ENCODE measurements at regions not wholly inside any gene's neighbourhood (a gene's known extent, or its start where the extent isn't known, plus 50 kb on each side); places are given as distances from the start of the nearest gene placed in this dataset.

DNA sequence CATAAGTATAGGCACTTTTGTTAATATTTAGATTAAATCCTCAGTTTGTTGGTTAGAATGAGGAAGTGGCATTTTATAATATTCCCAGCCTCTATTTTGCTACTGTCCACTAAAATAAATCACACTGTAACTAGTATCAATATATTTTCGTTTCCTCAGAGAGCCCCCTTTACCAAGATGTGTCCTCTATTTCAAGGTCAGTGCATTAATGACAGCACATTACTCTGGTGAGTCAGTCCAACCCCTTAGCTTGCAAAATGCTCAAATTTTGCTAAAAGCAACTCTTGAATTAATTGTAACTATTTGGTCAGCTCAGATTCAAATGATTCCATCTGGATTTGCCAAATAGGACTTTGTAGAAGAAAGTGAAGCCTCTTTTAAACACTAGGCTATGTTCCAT is 199.3 kb downstream of the PDHA2 start:
- Histone ChIP-seq H2BK5ac (ENCODE audit: low read length) (no peak overlapping the region), H3K79me1 (ENCODE audit: low read depth, low read length) (no peaks in the 10 kb centered on the region), H3K36me3 (replicated peaks in 1 of 2; ENCODE audit: control insufficient read depth in 2 of 2, insufficient read depth in 2 of 2, low read length in 2 of 2) (no peaks in the 10 kb centered on the region), H3K9me3 (replicated peaks in 1 of 2; ENCODE audit: control insufficient read depth in 2 of 2, insufficient read depth in 1 of 2, low read depth in 1 of 2, low read length in 2 of 2) (no peaks in the 10 kb centered on the region), H3K18ac (ENCODE audit: low read length) (no peak overlapping the region), H3K4me3 (ENCODE audit: low read length in 2 of 2) (no peak overlapping the region), H2AFZ (ENCODE audit: low read length) (no peak overlapping the region), H3K4me2 (ENCODE audit: insufficient read depth, low read length, poor library complexity, severe bottlenecking) (no peak overlapping the region), H3K9ac (ENCODE audit: low read depth, low read length, poor library complexity) (no peak overlapping the region), H2BK120ac (ENCODE audit: low read depth, low read length) (no peak overlapping the region), H2BK12ac (ENCODE audit: low read length) (no peak overlapping the region), H2AK5ac (ENCODE audit: low read depth, low read length) (no peak overlapping the region), H3K23ac (ENCODE audit: low read depth, low read length, poor library complexity) (no peak overlapping the region), H3K14ac (ENCODE audit: low read length) (no peak overlapping the region), H3K27ac (replicated peaks; ENCODE audit: low read length) (no peak overlapping the region), H3K4ac (ENCODE audit: low read length) (no peak overlapping the region), H3K4me1 (ENCODE audit: control insufficient read depth in 2 of 2, insufficient read depth in 1 of 2, low read depth in 1 of 2, low read length in 2 of 2) (no peaks in the 10 kb centered on the region), H4K8ac (ENCODE audit: low read depth, low read length) (no peak overlapping the region), H4K91ac (ENCODE audit: low read depth, low read length, poor library complexity) (no peak overlapping the region), H3K27me3 (ENCODE audit: control insufficient read depth in 3 of 3, insufficient read depth in 3 of 3, low read depth in 1 of 3, low read length in 3 of 3) (no peaks in the 10 kb centered on the region), H2BK15ac (ENCODE audit: low read length) (no peak overlapping the region)
- DNase-seq (ENCODE audit: low spot score), result no peak
- no CpG with 5 or more reads among the region's 1 CpG for WGBS, 2 donors (ENCODE audit: extremely low coverage in 2 of 2, insufficient read length in 2 of 2, insufficient replicate concordance in 1 of 2)

DNA sequence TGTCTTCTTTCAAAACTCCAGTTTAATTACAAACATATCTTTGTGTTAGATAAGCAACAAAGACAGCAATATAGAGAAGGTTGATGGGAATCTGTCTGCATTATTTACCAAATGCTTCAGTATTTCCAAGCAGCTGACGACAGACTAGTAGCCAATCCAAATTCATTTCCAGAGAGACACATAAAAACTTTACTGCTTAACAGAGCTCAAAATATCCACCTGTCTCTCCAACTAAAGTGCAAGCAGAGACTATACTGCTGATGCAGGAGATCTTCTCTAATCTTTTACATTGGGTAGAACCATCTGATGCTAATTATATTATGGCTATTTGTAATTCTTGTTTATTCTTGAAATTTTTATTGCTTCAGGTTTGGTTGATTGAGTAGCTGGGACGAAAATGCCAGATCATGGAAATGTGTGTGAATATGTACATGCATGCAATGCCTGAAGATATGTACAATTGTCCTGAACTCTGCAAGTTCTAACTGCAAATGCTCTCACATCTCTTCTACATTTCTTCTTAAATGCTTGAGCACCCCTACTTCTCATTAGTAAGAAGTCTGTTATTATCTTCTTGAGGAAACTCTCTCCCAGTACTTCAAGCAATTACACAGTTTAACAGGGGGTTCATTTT is 200.0 kb downstream of the PDHA2 start:
- H3K4me1 ChIP-seq (ENCODE audit: control insufficient read depth in 2 of 2, insufficient read depth in 1 of 2, low read depth in 1 of 2, low read length in 2 of 2), result no peaks in the 10 kb centered on the region
- H3K27me3 ChIP-seq (ENCODE audit: control insufficient read depth in 3 of 3, insufficient read depth in 3 of 3, low read depth in 1 of 3, low read length in 3 of 3), result no peaks in the 10 kb centered on the region
- H3K23ac ChIP-seq (ENCODE audit: low read depth, low read length, poor library complexity), result no peak overlapping the region
- DNase-seq (ENCODE audit: low spot score), result no peak
- H2BK12ac ChIP-seq (ENCODE audit: low read length), result no peak overlapping the region
- no peak overlapping the region for H3K18ac ChIP-seq (ENCODE audit: low read length)
- H3K36me3 ChIP-seq (replicated peaks in 1 of 2; ENCODE audit: control insufficient read depth in 2 of 2, insufficient read depth in 2 of 2, low read length in 2 of 2), result no peaks in the 10 kb centered on the region
- WGBS, 2 donors (ENCODE audit: extremely low coverage in 2 of 2, insufficient read length in 2 of 2, insufficient replicate concordance in 1 of 2), result no CpG with 5 or more reads among the region's 2 CpGs
- no peak overlapping the region for H4K91ac ChIP-seq (ENCODE audit: low read depth, low read length, poor library complexity)
- no peak overlapping the region for H3K4me2 ChIP-seq (ENCODE audit: insufficient read depth, low read length, poor library complexity, severe bottlenecking)
- H2AFZ ChIP-seq (ENCODE audit: low read length), result peak overlapping the region; percentile 4
- no peak overlapping the region for H2BK5ac ChIP-seq (ENCODE audit: low read length)
- H3K9me3 ChIP-seq (replicated peaks in 1 of 2; ENCODE audit: control insufficient read depth in 2 of 2, insufficient read depth in 1 of 2, low read depth in 1 of 2, low read length in 2 of 2), result no peaks in the 10 kb centered on the region
- H3K27ac ChIP-seq (replicated peaks; ENCODE audit: low read length), result no peak overlapping the region
- no peak overlapping the region for H2BK15ac ChIP-seq (ENCODE audit: low read length)
- H3K79me1 ChIP-seq (ENCODE audit: low read depth, low read length), result no peaks in the 10 kb centered on the region
- H3K4ac ChIP-seq (ENCODE audit: low read length), result no peak overlapping the region
- H3K9ac ChIP-seq (ENCODE audit: low read depth, low read length, poor library complexity), result no peak overlapping the region
- no peak overlapping the region for H3K14ac ChIP-seq (ENCODE audit: low read length)
- H4K8ac ChIP-seq (ENCODE audit: low read depth, low read length), result no peak overlapping the region
- H2BK120ac ChIP-seq (ENCODE audit: low read depth, low read length), result no peak overlapping the region
- H3K4me3 ChIP-seq (ENCODE audit: low read length in 2 of 2), result no peak overlapping the region
- no peak overlapping the region for H2AK5ac ChIP-seq (ENCODE audit: low read depth, low read length)

DNA sequence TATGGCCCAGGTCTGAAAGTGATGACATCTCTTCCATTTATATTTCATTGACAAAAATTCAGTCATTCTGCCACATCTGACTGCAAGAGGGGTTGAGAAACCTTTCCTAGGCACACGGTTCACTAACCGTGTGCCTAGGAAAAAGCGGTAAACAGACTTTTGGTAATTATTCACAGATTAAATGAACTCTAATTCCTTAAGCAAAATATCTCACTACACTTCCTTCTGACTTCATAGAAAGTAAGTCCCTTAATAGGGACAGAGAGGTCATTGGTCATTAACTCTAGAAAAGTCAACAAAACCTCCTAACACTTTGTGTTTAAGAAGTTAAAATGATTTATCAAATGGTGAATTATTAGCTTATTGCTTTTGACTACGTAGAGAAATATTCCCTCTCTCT is 205.1 kb downstream of the PDHA2 start:
- Histone ChIP-seq H2AFZ (ENCODE audit: low read length) (no peak overlapping the region), H4K8ac (ENCODE audit: low read depth, low read length) (no peak overlapping the region), H3K36me3 (replicated peaks in 1 of 2; ENCODE audit: control insufficient read depth in 2 of 2, insufficient read depth in 2 of 2, low read length in 2 of 2) (no peaks in the 10 kb centered on the region), H2AK5ac (ENCODE audit: low read depth, low read length) (no peak overlapping the region), H3K23ac (ENCODE audit: low read depth, low read length, poor library complexity) (no peak overlapping the region), H3K4me1 (ENCODE audit: control insufficient read depth in 2 of 2, insufficient read depth in 1 of 2, low read depth in 1 of 2, low read length in 2 of 2) (peaks cover 0 to 1% of the 10 kb centered on the region in 2 donors), H3K9ac (ENCODE audit: low read depth, low read length, poor library complexity) (no peak overlapping the region), H3K18ac (ENCODE audit: low read length) (no peak overlapping the region), H2BK12ac (ENCODE audit: low read length) (no peak overlapping the region), H4K91ac (ENCODE audit: low read depth, low read length, poor library complexity) (no peak overlapping the region), H3K4me2 (ENCODE audit: insufficient read depth, low read length, poor library complexity, severe bottlenecking) (no peak overlapping the region), H2BK5ac (ENCODE audit: low read length) (no peak overlapping the region), H3K27me3 (ENCODE audit: control insufficient read depth in 3 of 3, insufficient read depth in 3 of 3, low read depth in 1 of 3, low read length in 3 of 3) (no peaks in the 10 kb centered on the region), H3K9me3 (replicated peaks in 1 of 2; ENCODE audit: control insufficient read depth in 2 of 2, insufficient read depth in 1 of 2, low read depth in 1 of 2, low read length in 2 of 2) (no peaks in the 10 kb centered on the region), H3K14ac (ENCODE audit: low read length) (no peak overlapping the region), H2BK15ac (ENCODE audit: low read length) (no peak overlapping the region), H3K79me1 (ENCODE audit: low read depth, low read length) (no peaks in the 10 kb centered on the region), H3K27ac (replicated peaks; ENCODE audit: low read length) (no peak overlapping the region), H3K4me3 (ENCODE audit: low read length in 2 of 2) (no peak overlapping the region), H3K4ac (ENCODE audit: low read length) (no peak overlapping the region), H2BK120ac (ENCODE audit: low read depth, low read length) (no peak overlapping the region)
- no peak for DNase-seq (ENCODE audit: low spot score)
- WGBS, 2 donors (ENCODE audit: extremely low coverage in 2 of 2, insufficient read length in 2 of 2, insufficient replicate concordance in 1 of 2), result no CpG with 5 or more reads among the region's 4 CpGs

DNA sequence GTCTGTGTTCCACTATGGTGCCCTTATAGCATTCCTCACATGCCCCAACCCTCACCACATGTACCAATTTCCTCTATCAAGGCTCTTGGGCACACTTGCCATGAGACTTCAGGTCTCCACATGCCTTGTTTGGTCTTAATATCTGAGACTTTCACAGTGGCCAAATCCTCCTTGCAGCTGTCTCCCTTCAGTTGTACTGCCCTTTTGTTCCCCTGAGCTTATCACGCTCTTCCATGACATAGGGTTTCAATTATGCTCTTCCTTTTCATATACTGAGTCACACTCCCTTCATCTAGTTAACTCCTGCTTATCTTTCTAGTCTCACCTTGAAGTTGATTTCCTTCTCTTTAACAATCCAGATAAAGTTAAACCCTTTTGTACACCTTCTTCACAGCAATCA is 212.9 kb downstream of the PDHA2 start:
- DNase-seq (ENCODE audit: low spot score), result no peak
- H3K9me3 ChIP-seq (replicated peaks in 1 of 2; ENCODE audit: control insufficient read depth in 2 of 2, insufficient read depth in 1 of 2, low read depth in 1 of 2, low read length in 2 of 2), result no peaks in the 10 kb centered on the region
- H4K8ac ChIP-seq (ENCODE audit: low read depth, low read length), result no peak overlapping the region
- no peak overlapping the region for H3K4me2 ChIP-seq (ENCODE audit: insufficient read depth, low read length, poor library complexity, severe bottlenecking)
- H3K23ac ChIP-seq (ENCODE audit: low read depth, low read length, poor library complexity), result no peak overlapping the region
- H3K4me3 ChIP-seq (ENCODE audit: low read length in 2 of 2), result no peak overlapping the region
- H2BK12ac ChIP-seq (ENCODE audit: low read length), result no peak overlapping the region
- H2AK5ac ChIP-seq (ENCODE audit: low read depth, low read length), result no peak overlapping the region
- H3K9ac ChIP-seq (ENCODE audit: low read depth, low read length, poor library complexity), result no peak overlapping the region
- peaks cover 3 to 10% of the 10 kb centered on the region in 2 donors for H3K4me1 ChIP-seq (ENCODE audit: control insufficient read depth in 2 of 2, insufficient read depth in 1 of 2, low read depth in 1 of 2, low read length in 2 of 2)
- no CpG with 5 or more reads among the region's 1 CpG for WGBS, 2 donors (ENCODE audit: extremely low coverage in 2 of 2, insufficient read length in 2 of 2, insufficient replicate concordance in 1 of 2)
- H3K27ac ChIP-seq (replicated peaks; ENCODE audit: low read length), result no peak overlapping the region
- no peak overlapping the region for H2BK120ac ChIP-seq (ENCODE audit: low read depth, low read length)
- H2BK15ac ChIP-seq (ENCODE audit: low read length), result no peak overlapping the region
- no peaks in the 10 kb centered on the region for H3K27me3 ChIP-seq (ENCODE audit: control insufficient read depth in 3 of 3, insufficient read depth in 3 of 3, low read depth in 1 of 3, low read length in 3 of 3)
- no peak overlapping the region for H2BK5ac ChIP-seq (ENCODE audit: low read length)
- H3K4ac ChIP-seq (ENCODE audit: low read length), result no peak overlapping the region
- no peak overlapping the region for H3K18ac ChIP-seq (ENCODE audit: low read length)
- H2AFZ ChIP-seq (ENCODE audit: low read length), result peak overlapping the region; percentile 15
- H4K91ac ChIP-seq (ENCODE audit: low read depth, low read length, poor library complexity), result no peak overlapping the region
- H3K79me1 ChIP-seq (ENCODE audit: low read depth, low read length), result no peaks in the 10 kb centered on the region
- no peak overlapping the region for H3K14ac ChIP-seq (ENCODE audit: low read length)
- H3K36me3 ChIP-seq (replicated peaks in 1 of 2; ENCODE audit: control insufficient read depth in 2 of 2, insufficient read depth in 2 of 2, low read length in 2 of 2), result no peaks in the 10 kb centered on the region
